ENCODE measurements at regions not wholly inside any gene's neighbourhood (a gene's known extent, or its start where the extent isn't known, plus 50 kb on each side); places are given as distances from the start of the nearest gene placed in this dataset.

DNA sequence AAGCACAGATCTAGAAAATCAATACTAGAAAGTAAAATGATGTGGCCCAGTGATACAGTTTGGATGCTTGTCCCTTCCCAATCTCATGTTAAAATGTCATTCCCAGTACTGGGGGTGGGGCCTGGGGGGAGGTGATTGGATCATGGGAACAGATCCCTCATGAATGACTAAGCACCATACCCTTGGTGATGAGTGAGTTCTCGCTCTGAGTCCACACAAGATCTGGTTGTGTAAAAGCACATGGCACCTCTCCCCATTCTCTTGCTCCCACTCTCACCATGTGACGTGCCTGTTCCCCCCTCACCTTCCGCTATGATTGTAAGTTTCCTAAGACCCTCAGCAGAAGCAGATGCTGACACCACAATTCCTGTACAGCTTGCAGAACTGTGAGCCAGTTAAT is 234.2 kb upstream of the CDH6 start:
- TF ChIP-seq, protein P1, sequence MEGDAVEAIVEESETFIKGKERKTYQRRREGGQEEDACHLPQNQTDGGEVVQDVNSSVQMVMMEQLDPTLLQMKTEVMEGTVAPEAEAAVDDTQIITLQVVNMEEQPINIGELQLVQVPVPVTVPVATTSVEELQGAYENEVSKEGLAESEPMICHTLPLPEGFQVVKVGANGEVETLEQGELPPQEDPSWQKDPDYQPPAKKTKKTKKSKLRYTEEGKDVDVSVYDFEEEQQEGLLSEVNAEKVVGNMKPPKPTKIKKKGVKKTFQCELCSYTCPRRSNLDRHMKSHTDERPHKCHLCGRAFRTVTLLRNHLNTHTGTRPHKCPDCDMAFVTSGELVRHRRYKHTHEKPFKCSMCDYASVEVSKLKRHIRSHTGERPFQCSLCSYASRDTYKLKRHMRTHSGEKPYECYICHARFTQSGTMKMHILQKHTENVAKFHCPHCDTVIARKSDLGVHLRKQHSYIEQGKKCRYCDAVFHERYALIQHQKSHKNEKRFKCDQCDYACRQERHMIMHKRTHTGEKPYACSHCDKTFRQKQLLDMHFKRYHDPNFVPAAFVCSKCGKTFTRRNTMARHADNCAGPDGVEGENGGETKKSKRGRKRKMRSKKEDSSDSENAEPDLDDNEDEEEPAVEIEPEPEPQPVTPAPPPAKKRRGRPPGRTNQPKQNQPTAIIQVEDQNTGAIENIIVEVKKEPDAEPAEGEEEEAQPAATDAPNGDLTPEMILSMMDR (IDR thresholded peaks at IDR 0.05) = no peak
- TF ChIP-seq POLR2AphosphoS5 (IDR thresholded peaks at IDR 0.05; ENCODE audit: low read depth, low read length) (no peak), ELF1 (IDR thresholded peaks at IDR 0.05) (no peak), TEAD4 (IDR thresholded peaks at IDR 0.05; ENCODE audit: borderline replicate concordance, insufficient read depth) (no peak), TAF1 (IDR thresholded peaks at IDR 0.05; ENCODE audit: borderline replicate concordance, low read depth, low read length) (no peak), FOXJ3 (CRISPR knock-in tag; IDR thresholded peaks at IDR 0.05) (no peak)
- TF ChIP-seq, protein P2, sequence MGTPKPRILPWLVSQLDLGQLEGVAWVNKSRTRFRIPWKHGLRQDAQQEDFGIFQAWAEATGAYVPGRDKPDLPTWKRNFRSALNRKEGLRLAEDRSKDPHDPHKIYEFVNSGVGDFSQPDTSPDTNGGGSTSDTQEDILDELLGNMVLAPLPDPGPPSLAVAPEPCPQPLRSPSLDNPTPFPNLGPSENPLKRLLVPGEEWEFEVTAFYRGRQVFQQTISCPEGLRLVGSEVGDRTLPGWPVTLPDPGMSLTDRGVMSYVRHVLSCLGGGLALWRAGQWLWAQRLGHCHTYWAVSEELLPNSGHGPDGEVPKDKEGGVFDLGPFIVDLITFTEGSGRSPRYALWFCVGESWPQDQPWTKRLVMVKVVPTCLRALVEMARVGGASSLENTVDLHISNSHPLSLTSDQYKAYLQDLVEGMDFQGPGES (IDR thresholded peaks at IDR 0.05; ENCODE audit: low read depth, low read length) = no peak
- TF ChIP-seq, protein P3, sequence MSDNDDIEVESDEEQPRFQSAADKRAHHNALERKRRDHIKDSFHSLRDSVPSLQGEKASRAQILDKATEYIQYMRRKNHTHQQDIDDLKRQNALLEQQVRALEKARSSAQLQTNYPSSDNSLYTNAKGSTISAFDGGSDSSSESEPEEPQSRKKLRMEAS (IDR thresholded peaks at IDR 0.05; ENCODE audit: low read depth) = no peak
- TF ChIP-seq, protein P4, sequence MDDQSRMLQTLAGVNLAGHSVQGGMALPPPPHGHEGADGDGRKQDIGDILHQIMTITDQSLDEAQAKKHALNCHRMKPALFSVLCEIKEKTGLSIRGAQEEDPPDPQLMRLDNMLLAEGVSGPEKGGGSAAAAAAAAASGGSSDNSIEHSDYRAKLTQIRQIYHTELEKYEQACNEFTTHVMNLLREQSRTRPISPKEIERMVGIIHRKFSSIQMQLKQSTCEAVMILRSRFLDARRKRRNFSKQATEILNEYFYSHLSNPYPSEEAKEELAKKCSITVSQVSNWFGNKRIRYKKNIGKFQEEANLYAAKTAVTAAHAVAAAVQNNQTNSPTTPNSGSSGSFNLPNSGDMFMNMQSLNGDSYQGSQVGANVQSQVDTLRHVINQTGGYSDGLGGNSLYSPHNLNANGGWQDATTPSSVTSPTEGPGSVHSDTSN (IDR thresholded peaks at IDR 0.05) = no peak

Measured in SK-N-SH (cell line).